Stimulated activated CD8-positive, alpha-beta memory T cell treated with anti-CD3 and anti-CD28 coated beads, Interleukin-15, amount 100 ng/mL, for 1 hour (primary cell): ENCODE measurements at regions not wholly inside any gene's neighbourhood (a gene's known extent, or its start where the extent isn't known, plus 50 kb on each side); places are given as distances from the start of the nearest gene placed in this dataset.
"Not testable (repeated sequence)": the region's sequence is repeated elsewhere in the genome, so short reads cannot be mapped to it uniquely, and the experiment has no call there.

Source experiments
- DNase-seq: peaks from one replicate; pipeline ENCODE4 v3.0.0-alpha.2; 2020; ENCODE audit warnings: low read depth

DNA sequence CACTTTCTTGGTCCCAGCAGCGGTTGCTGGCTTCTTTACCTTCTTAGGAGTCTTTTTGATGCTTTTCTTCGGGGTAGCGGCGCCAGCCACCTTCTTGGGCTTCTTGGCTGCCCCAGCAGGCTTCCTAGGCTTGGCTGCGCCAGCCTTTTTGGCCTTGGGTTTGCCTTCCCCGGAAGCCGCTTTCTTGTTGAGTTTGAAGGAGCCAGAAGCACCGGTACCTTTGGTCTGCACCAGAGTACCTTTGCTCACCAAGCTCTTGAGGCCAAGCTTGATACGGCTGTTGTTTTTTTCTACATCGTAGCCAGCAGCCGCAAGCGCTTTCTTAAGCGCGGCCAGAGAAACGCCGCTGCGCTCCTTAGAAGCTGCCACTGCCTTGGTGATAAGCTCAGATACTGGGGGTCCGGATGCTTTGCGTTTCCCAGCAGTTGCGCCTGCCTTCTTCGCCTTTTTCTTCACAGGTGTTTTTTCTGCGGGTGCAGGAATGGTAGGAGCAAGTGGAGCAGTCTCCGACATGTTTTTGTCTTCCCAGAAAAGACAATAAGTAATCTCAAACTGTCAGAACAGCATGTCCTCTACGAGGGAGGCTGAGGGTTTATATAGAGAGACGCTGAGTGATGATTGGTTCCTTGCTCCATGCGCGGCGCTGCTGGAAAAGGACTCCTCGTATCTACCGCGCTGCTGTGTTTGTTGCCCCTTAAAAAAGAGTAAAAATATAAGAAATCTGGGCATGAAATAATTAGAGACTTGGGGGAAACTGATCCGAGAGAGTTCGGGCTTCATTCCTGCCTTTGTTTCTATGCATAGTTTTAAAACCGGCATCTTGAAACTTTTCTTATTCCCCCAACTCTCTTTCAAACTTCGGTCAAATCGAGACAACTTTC, 130.3 kb upstream of the BTN3A2 start:
- DNase-seq, result no peak

DNA sequence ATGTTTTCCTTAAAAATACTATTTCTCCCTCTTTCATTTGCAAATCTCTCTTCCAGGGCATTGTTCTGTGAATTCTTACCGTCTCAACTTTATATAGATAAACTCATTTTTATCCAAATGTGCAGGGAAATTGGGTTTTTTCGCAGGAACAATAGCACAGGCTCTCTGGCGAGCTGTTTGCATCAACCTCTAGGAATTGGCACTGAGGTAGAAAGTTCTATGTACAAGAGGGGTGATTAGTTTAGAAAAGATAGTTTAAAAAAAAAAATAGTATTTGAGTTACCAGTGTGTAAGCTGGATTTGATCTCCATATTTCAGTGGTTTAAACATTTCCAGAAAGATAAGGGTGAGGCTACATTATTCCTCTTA, 129.7 kb upstream of the BTN3A2 start:
- no peak for DNase-seq

DNA sequence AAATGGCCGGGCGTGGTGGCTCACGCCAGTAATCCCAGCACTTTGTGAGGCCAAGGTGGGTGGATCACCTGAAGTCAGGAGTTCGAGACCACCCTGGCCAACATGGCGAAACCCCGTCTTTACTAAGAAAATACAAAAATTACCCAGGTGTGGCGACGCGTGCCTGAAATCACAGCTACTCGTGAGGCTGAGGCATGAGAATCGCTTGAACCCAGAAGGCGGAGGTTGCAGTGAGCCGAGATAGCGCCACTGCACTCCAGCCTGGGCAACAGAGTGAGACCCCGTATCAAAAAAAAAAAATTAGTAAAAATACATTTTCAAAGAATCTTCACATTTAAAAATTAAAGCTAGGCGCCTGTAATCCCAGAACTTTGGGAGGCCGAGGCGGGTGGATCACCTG, 125.6 kb upstream of the BTN3A2 start:
- not testable (repeated sequence) for DNase-seq

DNA sequence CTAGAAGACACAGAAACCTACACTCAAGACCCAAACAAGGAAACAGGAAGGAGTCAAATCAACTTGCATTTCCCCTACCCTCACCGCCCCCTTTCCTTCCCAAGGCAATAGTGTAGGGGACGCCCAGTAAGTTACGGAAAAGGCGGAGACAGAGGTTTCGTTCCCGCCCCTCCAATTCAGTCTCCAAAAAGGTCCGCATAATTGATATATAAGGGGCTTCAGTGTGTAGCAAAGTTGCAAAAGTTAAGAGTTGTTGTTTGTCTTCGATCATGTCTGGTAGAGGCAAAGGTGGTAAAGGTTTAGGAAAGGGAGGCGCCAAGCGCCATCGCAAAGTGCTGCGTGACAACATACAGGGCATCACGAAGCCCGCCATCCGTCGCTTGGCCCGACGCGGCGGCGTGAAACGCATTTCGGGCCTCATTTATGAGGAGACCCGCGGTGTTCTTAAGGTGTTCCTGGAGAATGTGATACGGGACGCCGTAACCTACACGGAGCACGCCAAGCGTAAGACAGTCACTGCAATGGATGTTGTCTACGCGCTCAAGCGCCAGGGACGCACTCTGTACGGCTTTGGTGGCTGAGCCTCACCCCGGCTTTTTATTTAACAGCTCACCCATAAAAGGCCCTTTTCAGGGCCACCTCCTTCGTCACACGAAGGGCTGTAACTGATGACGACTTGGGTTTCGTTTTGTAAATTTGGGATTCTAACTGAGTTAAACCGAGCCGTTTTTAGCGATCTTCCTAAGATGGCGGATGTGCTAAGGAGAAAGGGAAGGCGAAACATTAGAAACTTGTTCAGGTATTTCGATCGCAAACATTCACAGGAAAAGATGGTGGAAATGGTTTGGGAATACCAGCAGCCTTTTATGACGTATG, 124.6 kb upstream of the BTN3A2 start:
- DNase-seq, result no peak

DNA sequence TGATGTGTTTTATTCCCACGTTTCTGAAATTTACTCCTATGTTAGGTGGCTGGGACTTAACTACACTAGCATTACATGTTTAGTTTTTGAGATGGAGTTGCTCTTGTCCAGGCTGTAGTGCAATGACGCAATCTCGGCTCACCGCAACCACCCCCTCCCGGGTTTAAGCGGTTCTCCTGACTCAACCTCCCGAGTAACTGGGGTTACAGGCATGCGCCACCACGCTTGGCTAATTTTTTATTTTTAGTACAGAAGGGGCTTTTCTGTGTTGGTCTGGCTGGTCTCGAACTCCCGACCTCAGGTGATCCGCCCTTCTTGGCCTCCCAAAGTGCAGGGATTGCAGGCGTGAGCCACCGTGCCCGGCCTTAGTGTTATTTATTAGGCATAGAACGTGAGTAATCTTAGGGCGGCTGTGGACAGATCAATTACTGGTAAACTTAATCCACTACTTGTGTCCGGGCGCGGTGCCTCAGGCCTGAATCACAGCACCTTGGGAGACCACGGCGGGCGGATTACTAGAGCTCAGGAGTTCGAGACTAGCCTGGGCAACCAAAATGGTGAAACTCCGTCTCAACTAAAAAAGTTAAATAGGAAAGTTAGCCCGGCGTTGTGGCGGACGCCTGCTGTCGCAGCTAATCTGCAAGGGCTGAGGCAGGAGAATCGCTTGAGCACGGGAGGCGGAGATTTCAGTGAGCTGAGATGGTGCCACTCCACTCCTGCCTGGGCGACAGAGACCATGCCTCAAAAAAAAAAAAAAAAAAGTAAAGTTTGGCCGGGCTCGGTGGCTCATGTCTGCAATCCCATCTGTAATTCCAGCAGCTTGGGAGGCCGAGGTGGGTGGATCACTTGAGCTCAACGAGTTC, 123.7 kb upstream of the BTN3A2 start:
- DNase-seq, result no peak

DNA sequence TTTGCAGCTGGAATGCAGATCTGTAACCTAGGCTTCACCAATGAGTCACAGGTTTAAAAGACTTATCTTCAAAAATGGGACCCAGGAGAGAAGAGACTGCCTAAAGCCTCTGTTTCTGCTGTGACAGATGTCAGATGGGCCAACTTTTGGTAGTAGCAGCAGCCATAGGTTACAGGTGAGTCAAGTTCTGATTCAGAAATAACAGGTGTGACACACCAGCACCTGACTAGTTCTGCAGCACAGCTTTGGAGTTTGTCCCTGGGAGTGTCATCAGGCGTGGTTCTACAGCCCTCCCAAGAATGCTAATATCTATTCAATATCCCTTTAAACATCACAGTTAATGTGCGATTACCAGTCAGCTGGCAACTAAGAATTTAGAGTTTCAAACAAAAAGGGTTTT, 121.9 kb upstream of the BTN3A2 start:
- no peak for DNase-seq

DNA sequence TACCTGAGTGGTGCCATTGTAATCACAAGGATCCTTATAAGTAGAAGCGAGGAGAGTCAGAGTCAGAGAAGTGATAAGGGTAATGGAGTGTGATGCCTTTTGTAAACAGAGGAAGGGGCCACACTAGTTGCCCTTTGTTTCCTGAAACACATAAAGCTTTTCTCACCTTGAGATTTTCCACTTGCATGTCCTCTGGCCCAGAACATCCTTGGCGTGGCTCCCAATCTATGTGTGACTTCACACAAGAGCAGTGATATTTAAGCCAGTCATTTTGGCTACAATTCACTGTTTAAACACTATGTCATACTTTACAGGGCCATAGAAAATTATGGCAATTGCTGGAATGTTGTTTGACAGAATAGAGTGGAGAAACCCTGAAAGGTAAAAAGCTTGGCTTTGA, 121.2 kb upstream of the BTN3A2 start:
- no peak for DNase-seq

DNA sequence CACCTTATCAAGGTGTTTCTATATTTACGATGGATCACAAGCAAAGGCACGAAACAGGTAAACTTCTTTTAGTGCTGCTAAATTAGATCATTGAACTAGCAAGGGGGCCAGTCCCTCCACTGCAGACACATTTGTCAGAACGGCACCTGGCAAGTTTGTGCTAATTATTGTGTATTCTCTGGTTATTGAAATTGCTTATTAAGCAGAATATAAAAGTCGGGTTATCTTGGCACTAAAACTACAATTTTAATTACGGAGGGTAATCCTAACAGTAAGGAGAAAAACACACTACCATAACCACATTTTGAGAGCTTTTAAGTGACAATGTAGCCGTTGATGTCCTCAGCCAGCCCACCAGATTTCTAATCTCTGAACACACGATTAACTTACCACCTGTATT, 118.9 kb upstream of the BTN3A2 start:
- DNase-seq, result no peak

DNA sequence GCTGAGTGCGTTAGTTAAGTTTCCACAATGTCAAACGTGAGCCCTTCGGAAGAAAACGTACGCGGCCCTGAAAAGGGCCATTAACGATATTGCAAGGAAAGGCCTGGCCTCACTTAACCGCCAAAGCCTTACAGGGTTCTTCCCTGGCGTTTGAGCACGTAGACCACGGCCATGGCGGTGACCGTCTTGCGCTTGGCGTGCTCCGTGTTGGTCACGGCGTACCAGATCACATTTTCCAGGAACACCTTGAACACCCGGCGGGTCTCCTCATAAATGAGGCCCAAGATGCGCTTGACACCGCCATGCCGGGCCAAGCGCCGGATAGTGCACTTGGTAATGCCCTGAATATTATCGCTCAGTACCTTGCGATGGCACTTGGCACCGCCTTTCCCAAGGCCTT, 118.4 kb upstream of the BTN3A2 start:
- DNase-seq, result no peak

DNA sequence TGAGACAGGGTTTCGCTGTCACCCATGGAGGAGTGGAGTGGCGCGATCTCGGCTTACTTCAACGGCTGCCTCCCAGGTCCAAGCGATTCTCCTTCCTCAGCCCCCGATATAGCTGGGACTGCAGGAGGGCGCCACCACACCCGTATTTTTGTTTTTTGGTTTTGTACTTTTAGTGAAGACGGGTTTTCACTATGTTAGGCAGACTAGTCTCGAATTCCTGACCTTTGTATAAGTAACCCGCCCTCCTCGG, 115.4 kb upstream of the BTN3A2 start:
- no peak for DNase-seq

DNA sequence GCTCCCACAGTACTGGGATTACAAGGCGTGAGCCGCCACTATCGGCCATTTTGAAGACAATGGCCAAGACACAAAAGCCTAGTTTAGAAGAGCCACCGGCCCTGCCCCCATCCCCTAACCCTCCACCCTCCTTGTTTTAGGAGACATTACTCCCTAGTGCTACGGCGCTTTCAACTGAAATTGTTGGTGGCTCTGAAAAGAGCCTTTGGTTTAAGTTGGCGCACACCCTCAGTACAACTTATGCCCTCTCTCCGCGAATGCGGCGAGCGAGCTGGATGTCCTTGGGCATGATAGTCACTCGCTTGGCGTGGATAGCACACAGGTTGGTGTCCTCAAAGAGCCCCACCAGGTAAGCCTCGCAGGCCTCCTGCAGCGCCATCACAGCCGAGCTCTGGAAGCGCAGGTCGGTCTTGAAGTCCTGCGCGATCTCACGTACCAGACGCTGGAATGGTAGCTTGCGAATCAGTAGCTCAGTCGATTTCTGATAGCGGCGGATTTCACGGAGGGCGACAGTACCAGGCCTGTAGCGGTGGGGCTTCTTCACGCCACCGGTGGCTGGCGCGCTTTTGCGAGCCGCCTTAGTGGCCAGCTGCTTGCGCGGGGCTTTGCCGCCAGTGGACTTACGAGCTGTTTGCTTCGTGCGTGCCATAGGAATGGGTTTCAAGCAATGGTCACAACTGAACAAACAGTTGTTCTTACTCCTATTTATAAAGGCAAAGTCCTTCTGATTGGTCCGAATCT, 114.9 kb upstream of the BTN3A2 start:
- DNase-seq, result no peak

DNA sequence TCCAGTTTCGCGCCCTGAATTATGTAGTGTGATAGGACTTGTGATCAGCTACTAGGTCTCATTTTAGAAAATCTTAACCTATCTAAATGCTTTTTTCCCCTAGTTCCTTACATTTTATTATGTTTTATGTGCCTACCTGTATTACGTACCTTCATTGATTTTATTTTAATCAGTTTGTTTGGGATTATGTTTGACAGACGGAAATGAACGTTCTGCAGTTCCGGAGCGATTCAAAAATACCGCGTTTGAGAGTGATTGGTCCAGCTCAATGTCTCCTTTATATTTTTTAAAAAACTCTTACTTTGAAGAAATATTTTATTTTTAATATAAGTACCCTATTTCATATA, 114.3 kb upstream of the BTN3A2 start:
- DNase-seq, result no peak

DNA sequence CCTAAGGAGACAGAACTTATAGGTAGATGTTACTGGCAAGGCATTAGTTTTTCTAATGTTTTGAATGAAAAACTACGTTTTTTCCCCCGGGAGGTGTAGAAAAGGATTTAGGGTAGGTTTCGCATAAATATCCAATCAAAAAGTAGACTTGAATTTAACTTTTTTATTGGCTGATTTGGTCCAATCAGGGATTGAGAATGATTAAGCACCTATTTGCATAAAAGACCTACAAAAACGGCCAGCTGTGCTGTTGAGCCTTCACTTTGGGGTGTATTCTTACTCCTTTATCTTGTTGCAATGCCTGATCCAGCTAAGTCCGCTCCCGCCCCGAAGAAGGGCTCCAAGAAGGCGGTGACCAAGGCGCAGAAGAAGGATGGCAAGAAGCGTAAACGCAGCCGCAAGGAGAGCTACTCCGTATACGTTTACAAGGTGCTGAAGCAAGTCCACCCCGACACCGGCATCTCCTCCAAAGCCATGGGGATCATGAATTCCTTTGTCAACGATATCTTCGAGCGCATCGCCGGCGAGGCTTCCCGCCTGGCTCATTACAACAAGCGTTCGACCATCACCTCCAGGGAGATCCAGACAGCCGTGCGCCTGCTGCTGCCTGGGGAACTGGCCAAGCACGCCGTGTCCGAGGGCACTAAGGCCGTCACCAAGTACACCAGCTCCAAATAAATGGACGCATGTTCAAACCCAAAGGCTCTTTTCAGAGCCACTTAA, 113.5 kb upstream of the BTN3A2 start:
- no peak for DNase-seq

DNA sequence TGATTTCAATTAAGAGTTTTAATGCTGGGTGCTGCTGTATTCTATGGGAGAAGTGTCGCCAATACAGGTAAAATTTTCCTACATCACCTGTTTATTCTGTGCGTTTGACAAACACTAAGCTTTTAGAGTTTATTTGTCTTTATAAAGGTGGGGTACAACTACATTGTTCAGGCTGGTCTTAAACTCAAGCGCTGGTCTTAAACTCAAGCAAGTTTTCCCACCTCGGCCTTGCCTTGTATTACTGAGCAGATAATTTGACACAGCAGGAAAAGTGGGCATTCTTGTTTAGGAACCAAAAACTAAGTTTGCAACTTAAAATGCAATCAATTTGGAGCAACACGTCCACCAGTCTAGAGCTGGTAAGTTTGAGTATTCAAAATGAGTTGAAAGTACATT, 112.9 kb upstream of the BTN3A2 start:
- DNase-seq, result no peak

DNA sequence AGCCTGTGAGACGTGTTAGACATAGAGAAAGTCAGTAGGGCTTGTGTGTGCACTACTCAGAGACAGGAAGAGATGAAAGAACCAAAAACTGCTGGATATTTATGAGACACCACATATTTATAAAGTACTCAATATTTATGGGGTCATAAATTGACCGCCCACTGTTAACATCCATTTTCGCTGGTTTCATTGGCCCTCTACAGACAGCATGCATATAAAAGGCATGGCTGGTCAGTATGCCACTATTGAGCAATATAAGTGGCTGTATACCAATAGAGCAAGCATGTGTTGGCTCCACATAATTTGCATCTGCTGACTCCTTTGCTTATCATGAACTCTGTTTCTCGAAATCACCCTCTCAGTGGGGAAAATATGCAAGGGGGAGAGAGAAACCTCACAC, 110.3 kb upstream of the BTN3A2 start:
- DNase-seq, result no peak

DNA sequence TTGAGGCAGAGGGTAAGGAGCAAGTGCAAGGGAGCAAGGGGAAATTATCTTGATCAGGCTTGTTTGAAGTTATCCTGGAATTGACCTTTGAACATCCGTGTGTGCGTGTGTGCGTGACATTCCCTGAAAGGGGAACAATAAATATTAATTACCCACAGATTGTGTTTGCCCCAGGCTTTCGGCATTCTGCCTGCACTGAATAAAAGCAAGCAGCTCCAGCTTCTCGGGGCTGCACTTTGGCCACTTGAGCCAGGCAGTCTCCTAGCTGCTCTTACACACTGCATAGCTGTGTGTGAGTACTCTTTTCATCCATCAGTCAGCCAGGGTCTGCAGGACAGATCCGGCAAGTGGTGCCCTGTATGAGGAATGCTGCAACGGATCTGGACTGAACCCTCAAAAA, 107.7 kb upstream of the BTN3A2 start:
- DNase-seq, result no peak

DNA sequence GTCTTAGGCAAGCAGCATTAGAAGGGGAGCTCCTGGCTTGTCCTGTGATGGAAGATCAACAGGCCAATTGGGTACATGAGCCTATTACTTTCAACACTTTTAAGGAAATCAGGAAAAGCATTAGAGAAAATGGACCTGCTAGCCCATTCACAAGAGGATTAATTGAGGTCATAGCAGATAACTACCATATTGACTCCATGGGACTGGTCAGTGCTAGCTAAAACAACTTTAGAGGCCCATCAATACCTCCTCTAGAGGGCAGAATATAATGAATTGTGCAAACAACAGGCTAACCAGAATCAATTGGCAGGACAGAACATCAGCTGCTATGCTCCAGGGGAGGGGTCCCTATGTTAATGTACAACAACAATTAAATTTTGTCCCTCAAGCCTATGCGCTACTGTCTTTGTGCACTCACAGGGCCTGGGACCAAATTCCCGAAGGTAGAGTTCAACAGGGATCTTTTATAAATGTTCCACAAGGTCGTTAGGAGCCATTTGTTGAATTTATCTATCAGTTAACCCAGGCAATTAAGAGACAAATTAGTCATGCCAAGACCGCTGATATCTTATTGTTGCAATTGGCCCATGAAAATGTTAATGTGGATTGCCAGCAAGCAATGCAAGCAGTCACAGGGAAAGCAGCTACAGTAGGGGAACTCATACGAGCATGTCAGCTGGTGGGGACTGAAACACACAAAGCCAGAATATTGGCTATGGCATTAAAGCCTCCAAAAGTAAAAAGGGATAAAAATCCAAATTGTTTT, 106.6 kb upstream of the BTN3A2 start:
- DNase-seq, result no peak

DNA sequence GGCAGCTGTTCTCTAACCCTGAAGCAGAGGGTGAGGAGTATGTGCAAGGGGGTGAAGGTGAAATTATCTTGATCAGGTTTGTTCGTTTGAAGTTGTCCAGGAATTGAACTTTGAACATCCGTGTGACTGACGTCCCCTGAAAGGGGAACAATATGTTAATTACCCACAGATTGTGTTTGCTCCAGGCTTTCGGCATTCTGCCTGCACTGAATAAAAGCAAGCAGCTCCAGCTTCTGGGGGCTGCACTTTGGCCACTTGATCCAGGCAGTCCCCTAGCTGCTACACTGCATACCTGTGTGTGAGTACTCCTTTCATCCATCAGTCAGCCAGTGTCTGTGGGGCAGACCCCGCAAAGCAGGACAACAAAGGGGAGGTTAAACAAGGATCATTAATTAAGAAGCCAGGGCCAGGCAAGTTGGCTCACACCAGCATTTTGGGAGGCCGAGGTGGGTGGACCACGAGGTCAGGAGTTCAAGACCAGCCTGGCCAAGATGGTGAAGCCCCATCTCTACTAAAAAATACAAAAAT, 104.8 kb upstream of the BTN3A2 start:
- no peak for DNase-seq

DNA sequence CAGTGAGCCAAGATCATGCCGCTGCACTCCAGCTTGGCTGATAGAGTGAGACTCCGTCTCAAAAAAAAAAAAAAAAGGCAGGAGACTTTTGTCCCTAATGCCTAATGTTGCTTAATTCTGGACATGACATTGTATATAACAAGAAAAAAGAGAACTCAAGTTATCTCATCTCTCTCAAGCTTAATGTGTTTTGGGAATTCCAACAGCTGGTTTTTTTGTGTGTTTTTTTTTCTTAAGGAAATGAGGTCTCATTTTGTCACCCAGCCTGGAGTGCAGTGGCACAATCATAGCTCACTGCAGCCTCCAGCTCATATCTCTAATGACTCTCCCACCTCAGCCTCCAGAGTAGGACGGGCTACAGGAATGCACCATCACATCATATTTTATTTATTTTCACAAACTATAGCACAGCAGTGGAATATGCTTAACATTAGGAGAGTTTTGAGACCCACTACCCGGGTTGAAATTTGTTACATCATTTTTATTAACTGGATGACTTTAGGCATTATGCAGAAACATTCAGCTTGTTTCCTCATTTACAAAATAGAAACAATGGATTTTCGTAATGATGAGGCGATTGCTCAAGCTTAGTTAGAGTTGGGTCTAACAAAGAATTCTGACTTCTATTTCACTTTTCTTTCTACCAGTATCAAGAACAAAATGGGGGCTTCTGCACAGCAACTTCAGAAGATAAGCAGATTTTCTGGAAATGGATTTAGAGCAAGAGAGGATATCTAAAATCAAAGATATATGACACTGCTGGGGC, 104.1 kb upstream of the BTN3A2 start:
- DNase-seq, result no peak

DNA sequence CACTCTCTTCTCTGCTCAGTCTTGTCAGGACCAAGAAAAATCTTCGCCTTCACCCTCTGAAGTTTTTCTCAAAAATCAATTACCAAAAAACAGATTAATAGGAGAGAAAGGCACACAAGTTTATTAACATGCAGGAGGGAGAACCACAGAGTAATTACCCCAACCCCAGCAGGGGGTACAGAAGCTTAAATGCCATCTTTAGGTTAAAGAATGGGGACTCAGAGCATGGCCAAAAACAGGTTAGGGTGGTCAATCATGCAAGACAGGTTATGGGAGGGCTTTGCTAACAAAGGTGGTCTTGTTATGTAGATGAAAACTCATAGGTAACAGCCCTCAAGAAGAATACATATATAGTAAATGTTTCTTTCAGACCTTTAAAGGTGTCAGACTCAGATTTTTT, 100.5 kb upstream of the BTN3A2 start:
- DNase-seq, result no peak
